ENCODE measurements at regions not wholly inside any gene's neighbourhood (a gene's known extent, or its start where the extent isn't known, plus 50 kb on each side); places are given as distances from the start of the nearest gene placed in this dataset.

DNA sequence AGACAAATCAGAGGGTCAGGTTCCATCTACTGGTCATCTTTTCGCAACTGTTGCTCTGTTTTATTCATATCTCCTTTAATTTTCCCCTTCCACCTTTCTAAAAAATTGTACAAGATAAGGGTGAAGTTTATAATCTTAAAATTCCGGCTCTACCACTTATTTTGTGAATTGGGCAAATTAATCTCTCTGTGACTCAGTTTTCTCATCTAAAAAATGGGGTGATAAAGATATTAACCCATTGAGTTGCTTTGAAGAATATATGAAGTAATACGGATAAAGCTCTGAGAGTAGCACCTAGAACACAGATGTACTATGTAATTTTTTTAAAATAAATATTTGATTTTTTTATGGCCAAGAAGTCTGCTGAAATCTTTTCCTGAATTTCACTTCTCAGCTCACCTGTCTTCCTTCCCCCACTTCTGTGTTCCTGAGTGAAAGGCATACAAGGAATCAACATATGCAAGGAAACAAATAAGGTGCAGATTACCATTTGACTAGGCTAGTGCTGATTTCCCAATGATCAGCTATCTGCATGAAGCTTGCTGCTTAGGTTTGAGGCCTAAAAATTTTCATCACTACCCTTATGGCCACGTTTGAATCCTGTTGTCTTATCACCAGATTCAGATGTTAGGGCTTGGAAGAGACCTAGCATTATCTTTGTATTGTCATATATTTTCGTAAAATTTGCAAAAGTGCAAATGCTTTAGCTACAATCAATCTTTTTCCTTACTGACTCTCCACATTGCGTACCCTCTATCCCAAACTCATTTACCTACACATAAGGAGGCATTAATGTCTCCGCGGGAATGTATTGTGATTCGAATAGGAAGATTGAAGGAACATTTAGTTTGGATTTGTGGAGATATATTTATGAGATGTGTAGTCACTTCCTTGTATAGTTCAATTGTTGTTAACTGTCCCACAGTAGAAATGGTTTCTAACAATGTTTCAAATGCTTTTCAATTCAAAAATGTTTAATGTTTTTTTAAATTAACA is 718.3 kb upstream of the PTBP2 start:
- no peak for TF ChIP-seq CTCF (conservative IDR thresholded peaks at IDR 0.05)
- no peak for TF ChIP-seq EZH2 (IDR thresholded peaks at IDR 0.05; ENCODE audit: low read depth)

Measured in PC-9 (cell line).